ENCODE measurements at regions not wholly inside any gene's neighbourhood (a gene's known extent, or its start where the extent isn't known, plus 50 kb on each side); places are given as distances from the start of the nearest gene placed in this dataset.

DNA sequence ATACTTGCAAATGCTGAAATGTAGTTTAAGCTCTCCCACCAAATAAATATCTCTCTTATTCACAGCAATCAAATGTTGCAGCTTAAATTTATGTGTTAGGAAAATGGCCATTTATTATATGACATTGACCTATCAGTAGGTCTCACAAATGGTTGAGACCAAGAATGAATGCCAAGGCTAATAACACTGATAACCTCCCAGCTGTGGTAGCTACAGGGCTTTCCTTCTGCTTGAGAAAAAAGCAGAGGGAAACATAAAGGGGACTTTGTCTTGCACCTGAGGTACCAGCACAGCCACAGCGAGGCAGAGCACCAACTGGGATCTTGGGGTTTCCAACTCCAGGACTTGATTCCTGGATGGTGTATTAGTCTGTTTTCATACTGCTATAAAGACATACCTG lies 73.1 kb upstream of the TTC14 start:
- DNase-seq (ENCODE audit: low read depth): no peak
- H3K4me3 ChIP-seq (ENCODE audit: control insufficient read depth, low read depth, low read length): no peak overlapping the region
- TF ChIP-seq, protein P1, sequence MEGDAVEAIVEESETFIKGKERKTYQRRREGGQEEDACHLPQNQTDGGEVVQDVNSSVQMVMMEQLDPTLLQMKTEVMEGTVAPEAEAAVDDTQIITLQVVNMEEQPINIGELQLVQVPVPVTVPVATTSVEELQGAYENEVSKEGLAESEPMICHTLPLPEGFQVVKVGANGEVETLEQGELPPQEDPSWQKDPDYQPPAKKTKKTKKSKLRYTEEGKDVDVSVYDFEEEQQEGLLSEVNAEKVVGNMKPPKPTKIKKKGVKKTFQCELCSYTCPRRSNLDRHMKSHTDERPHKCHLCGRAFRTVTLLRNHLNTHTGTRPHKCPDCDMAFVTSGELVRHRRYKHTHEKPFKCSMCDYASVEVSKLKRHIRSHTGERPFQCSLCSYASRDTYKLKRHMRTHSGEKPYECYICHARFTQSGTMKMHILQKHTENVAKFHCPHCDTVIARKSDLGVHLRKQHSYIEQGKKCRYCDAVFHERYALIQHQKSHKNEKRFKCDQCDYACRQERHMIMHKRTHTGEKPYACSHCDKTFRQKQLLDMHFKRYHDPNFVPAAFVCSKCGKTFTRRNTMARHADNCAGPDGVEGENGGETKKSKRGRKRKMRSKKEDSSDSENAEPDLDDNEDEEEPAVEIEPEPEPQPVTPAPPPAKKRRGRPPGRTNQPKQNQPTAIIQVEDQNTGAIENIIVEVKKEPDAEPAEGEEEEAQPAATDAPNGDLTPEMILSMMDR (IDR thresholded peaks at IDR 0.05; ENCODE audit: control insufficient read depth, insufficient read depth, low read depth, low read length, missing control alignments): no peak

DNA sequence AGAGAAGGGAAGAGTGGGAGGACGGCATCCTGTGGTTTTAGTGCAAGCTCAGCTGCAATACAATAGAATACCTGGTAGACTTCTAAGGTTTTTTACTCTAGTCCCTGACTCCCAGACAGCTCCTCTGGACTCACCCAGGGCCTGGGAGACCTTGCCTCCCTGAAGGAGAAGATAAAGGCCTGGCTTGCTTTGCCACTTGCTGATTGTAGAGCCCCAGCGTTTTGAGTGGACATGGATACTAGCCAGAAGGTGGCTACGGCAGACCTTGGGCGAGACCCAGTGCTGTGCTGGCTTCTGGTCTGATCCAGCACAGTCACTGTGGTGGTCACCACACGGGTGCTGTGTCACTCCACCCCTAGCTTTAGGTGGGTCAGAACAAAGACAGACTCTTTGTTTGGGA lies 72.2 kb upstream of the TTC14 start:
- TF ChIP-seq, protein P1 (IDR thresholded peaks at IDR 0.05; ENCODE audit: control insufficient read depth, insufficient read depth, low read depth, low read length, missing control alignments): no peak
- no peak for DNase-seq (ENCODE audit: low read depth)
- no peak overlapping the region for H3K4me3 ChIP-seq (ENCODE audit: control insufficient read depth, low read depth, low read length)

DNA sequence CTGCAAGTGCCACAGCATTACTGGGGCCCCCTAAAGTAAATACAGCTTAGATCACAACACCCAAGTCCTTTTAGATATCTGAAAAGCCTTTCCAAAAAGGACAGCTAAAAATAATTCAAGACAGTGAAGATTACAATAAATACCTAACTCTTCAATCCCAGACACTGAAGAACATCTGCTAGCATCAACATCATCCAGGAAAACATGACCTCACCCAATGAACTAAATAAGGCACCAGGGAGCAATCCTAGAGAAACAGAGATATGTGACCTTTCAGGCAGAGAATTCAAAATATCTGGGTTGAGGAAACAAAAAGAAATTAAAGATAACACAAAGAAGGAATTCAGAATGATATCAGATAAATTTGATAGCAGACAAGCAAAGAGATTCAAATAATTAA lies 71.7 kb upstream of the TTC14 start:
- no peak for DNase-seq (ENCODE audit: low read depth)
- no peak overlapping the region for H3K4me3 ChIP-seq (ENCODE audit: control insufficient read depth, low read depth, low read length)
- TF ChIP-seq, protein P1 (IDR thresholded peaks at IDR 0.05; ENCODE audit: control insufficient read depth, insufficient read depth, low read depth, low read length, missing control alignments): no peak

DNA sequence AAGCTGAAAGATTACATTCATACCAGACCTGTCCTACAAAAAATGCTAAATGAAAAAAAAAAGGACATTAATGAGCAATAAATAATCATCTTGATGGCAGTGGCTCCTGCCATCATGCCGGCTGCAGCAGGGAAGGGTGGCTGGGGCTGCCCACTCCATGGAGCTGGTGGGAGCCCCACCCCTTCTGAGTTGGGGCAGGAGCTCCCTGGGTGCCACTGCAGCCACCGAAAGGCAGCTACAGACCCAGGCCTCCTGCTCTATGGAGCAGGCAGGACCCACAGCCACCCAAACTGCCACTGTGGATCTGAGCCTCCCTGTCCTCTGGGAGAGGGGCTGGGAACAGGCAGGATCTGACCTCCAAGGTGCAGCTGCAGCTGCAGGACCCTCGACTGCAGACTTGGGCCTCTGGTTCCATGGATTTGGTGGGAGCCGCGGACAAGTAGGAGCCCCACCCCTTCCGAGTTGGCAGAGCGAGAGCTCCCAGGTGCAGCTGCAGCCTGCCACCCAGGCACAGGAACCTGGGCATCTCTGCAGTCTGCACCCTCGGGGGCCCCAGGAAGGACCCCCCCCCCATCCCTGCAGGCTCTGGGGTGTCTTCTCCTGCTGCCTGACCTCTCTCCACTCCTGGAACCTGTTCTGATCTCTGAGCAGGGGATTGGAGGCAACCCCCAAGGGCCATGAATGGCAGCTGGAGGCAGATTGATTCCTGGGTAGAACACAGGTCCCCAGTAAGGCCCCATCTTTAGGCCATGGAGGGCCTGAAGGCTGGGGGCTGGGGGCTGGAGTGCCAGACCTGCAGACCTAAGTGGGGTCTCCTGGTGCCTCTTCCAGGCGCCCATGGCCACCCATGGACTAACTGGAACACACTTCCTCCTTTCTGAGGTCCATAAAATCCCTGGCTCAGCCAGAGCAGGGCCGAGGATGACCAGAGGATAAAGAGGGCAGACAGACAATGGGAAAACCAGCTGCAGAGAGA lies 70.4 kb upstream of the TTC14 start:
- H3K4me3 ChIP-seq (ENCODE audit: control insufficient read depth, low read depth, low read length): no peak overlapping the region
- no peak for DNase-seq (ENCODE audit: low read depth)
- TF ChIP-seq, protein P1 (IDR thresholded peaks at IDR 0.05; ENCODE audit: control insufficient read depth, insufficient read depth, low read depth, low read length, missing control alignments): no peak

DNA sequence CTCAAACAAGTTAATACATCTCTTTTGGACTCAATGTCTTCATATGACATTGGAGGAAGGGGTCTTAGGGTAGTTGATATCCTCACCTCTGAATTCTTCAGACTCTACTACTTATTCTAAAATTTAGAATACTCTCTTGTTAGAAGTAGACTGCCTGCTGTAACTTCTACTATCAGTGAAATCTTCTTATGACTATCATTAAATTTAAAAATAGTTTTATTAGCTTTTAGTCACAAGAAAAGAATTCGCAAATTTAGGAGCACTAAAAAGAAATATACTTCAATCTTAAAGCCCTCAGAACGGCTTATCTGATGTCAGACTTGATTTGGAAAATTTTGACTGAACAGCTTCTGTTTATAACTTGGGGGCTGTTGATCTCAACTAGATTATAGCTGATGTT lies 67.1 kb upstream of the TTC14 start:
- DNase-seq (ENCODE audit: low read depth): no peak
- H3K4me3 ChIP-seq (ENCODE audit: control insufficient read depth, low read depth, low read length): no peak overlapping the region
- TF ChIP-seq, protein P1 (IDR thresholded peaks at IDR 0.05; ENCODE audit: control insufficient read depth, insufficient read depth, low read depth, low read length, missing control alignments): no peak

DNA sequence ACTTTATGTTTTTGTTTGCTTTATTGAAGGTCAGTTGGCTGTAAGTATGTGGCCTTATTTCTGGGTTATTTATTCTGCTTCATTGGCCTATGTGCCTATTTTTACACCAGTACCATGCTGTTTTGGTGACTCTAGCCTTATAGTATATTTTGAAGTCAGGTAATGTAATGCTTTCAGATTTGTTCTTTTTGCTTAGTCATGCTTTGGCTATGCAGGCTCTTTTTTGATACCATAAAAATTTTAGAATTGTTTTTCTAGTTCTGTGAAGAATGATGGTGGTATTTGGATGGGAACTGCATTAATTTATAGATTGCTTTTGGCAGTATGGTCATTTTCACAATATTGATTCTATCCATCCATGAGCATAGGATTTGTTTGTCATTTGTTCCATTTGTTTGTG lies 63.5 kb upstream of the TTC14 start:
- DNase-seq (ENCODE audit: low read depth): no peak
- TF ChIP-seq, protein P1 (IDR thresholded peaks at IDR 0.05; ENCODE audit: control insufficient read depth, insufficient read depth, low read depth, low read length, missing control alignments): no peak
- H3K4me3 ChIP-seq (ENCODE audit: control insufficient read depth, low read depth, low read length): no peak overlapping the region
